ENCODE measurements at regions not wholly inside any gene's neighbourhood (a gene's known extent, or its start where the extent isn't known, plus 50 kb on each side); places are given as distances from the start of the nearest gene placed in this dataset.

DNA sequence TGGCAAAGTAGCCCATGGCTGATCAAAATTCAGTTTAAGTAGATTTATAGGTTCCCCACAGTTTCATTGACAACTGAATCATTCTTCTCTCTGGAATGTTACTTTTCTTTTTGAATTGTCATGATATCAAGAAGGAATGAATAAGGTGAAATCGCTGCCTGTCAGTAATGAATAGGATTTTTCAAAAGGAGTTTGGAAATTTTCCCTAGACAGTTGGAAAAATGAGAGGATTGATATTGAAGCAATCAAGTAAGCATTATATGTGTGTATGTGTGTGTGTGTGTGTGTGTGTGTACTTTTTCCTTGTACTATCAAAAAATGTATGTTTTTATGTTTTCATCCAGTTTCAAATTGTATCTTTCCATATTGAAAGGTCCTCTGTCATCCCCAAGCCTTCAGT, 479.5 kb downstream of the MRPL39 start:
- no peaks in the 10 kb centered on the region for H4K20me1 ChIP-seq (replicated peaks; ENCODE audit: insufficient read depth)
- Mint-ChIP-seq H3K27me3 (ENCODE audit: insufficient read depth, low read depth, poor library complexity) (no peaks in the 10 kb centered on the region), H3K36me3 (ENCODE audit: low read depth) (no peaks in the 10 kb centered on the region), H3K27ac (no peak overlapping the region), H3K4me3 (no peak overlapping the region), H3K9me3 (peaks cover 55% of the 10 kb centered on the region), H3K4me1 (no peaks in the 10 kb centered on the region)
- H3K4me3 ChIP-seq, result no peak overlapping the region
- no peaks in the 10 kb centered on the region for H3F3A ChIP-seq (replicated peaks; ENCODE audit: low read depth)
- H3K79me2 ChIP-seq (replicated peaks; ENCODE audit: insufficient read depth), result no peaks in the 10 kb centered on the region
- peaks cover 4% of the 10 kb centered on the region; the same call in 1 of the 2 replicates for H3K9me2 ChIP-seq (ENCODE audit: insufficient read depth)
- TF ChIP-seq NANOG (IDR thresholded peaks at IDR 0.05; ENCODE audit: borderline replicate concordance) (no peak), EZH2 (IDR thresholded peaks at IDR 0.05; ENCODE audit: low read depth, unreplicated experiment) (no peak), JUNB (IDR thresholded peaks at IDR 0.05; ENCODE audit: unreplicated experiment) (no peak), ZNF462 (CRISPR knock-in tag; IDR thresholded peaks at IDR 0.05) (no peak), STAT1 (IDR thresholded peaks at IDR 0.05; ENCODE audit: unreplicated experiment) (no peak), CTCF (conservative IDR thresholded peaks at IDR 0.05; ENCODE audit: low read depth in 2 of 2) (no peak), POLR2AphosphoS5 (IDR thresholded peaks at IDR 0.05; ENCODE audit: low read depth) (no peak), ZNF114 (CRISPR knock-in tag; IDR thresholded peaks at IDR 0.05) (no peak), EZH2phosphoT487 (IDR thresholded peaks at IDR 0.05; ENCODE audit: unreplicated experiment) (no peak), CREB1 (CRISPR knock-in tag; IDR thresholded peaks at IDR 0.05; ENCODE audit: low read depth) (no peak), ETS1 (IDR thresholded peaks at IDR 0.05) (no peak), ZNF331 (CRISPR knock-in tag; IDR thresholded peaks at IDR 0.05; ENCODE audit: low read depth) (no peak)
- no peak for DNase-seq (ENCODE audit: low spot score)
- ATAC-seq, result no peak
- H3K27me3 ChIP-seq (ENCODE audit: insufficient read depth), result no peaks in the 10 kb centered on the region
- H3K4me1 ChIP-seq (ENCODE audit: insufficient read depth), result no peaks in the 10 kb centered on the region
- H3K4me2 ChIP-seq, result no peak overlapping the region
- H2AFZ ChIP-seq, result no peak overlapping the region
- no peaks in the 10 kb centered on the region for H3K36me3 ChIP-seq (ENCODE audit: insufficient read depth)
- no peak overlapping the region for H3K27ac ChIP-seq (ENCODE audit: low read depth)

Data from GM23338 (cell line).